Pancreas (tissue), 10 donors: ENCODE measurements at regions not wholly inside any gene's neighbourhood (a gene's known extent, or its start where the extent isn't known, plus 50 kb on each side); places are given as distances from the start of the nearest gene placed in this dataset.

ENCODE experiments used
- ATAC-seq, 4 donors: fragments of 200-7000 bp; cut with Tn5 transposase; one replicate each; pipeline versions ENCODE4 v1.8.0 to v1.9.1; 2020; ENCODE audit warnings: mild to moderate bottlenecking in 4 of 4, moderate library complexity in 4 of 4
- DNase-seq, 6 donors: peaks; one replicate each; pipeline ENCODE4 v3.0.0-alpha.2; 2020
- FAIRE-seq: peaks from 2 replicates; lab custom pipeline; 2012; peaks lifted over from hg19 to GRCh38; lab: Jason Lieb, UNC
- H3K27ac ChIP-seq, 4 donors: fragments of 200-600 bp; sonication (generic); 1 replicate in 3 of 4; 2 replicates in 1 of 4; pipeline versions ENCODE4 v1.5.0 to v1.8.0; 2020
- H3K27me3 ChIP-seq, 4 donors: fragments of 200-600 bp; one replicate each; pipeline ENCODE4 v1.8.0; 2021
- H3K36me3 ChIP-seq, 3 donors: fragments of 200-600 bp; sonication (generic) in 1 of 3; one replicate each; pipeline versions ENCODE4 v1.5.0 to v1.8.0; 2020 to 2021
- H3K4me1 ChIP-seq, 3 donors: fragments of 200-600 bp; one replicate each; pipeline ENCODE4 v1.8.0; 2021
- H3K4me3 ChIP-seq, 4 donors: fragments of 200-600 bp; sonication (generic) in 2 of 4; one replicate each; pipeline versions ENCODE4 v1.5.0 to v1.8.0; 2020 to 2021
- H3K9me3 ChIP-seq, 4 donors: fragments of 200-600 bp; one replicate each; pipeline ENCODE4 v1.8.0; 2021
- CTCF ChIP-seq, 4 donors: fragments of 200-600 bp; sonication (generic) in 3 of 4; IDR thresholded peaks; one replicate each; pipeline versions ENCODE4 v1.5.0 to v1.8.0; 2021; ENCODE audit warnings: antibody characterized with exemption in 4 of 4
- WGBS, 2 donors: extraction: QIAGEN DNeasy Blood & Tissue Kit; methylation state at CpG; one replicate each; pipeline ENCODE4 v1.1.7; 2013; 5-methylcytosine and 5-hydroxymethylcytosine counted together
- intact Hi-C, 3 donors: fragments of 100-400 bp; cut with DNase I; formaldehyde crosslinking; loops; one replicate each; pipeline versions ENCODE4 v1.11.1 to v1.14.2; 2022
- donor health status: healthy with polysubstance abuse.
- donor health status: DM: no; HTN: no; CAD: no; lungs with moderate emphysema.
- donor health status: DM: no; HTN: no; CAD: no.
- donor health status: control.
- donor health status: control.
- donor health status: Bipolar disorder and iron deficiency.
- donor health status: DM: yes; HTN: yes; CAD: no.
- donor health status: DM: no; HTN: no; CAD: no.
- donor health status: DM: no; HTN: no; CAD: no.
- donor health status: DM: yes; HTN: yes; CAD: no.

- 35% methylated on average over 2 of the region's 2 CpGs for WGBS, 2 donors
- H3K27me3 ChIP-seq = no peaks in the 10 kb centered on the region
- ATAC-seq = no peak
- no peak overlapping the region for H3K4me3 ChIP-seq
- no peaks in the 10 kb centered on the region for H3K4me1 ChIP-seq
- H3K36me3 ChIP-seq = no peaks in the 10 kb centered on the region
- no peak for TF ChIP-seq CTCF (IDR thresholded peaks at IDR 0.05)
- DNase-seq = no peak
- intact Hi-C loops = no loop called here
- H3K27ac ChIP-seq = no peak overlapping the region
- no peak for FAIRE-seq
- no peaks in the 10 kb centered on the region for H3K9me3 ChIP-seq
These were observed 1001.3 kb upstream of the ADGRL2 start for GRCh38 chr1:80799457-80799856.

GRCh38 chr1:80779275-80779674, 1021.5 kb upstream of the ADGRL2 start:
- H3K9me3 ChIP-seq = no peaks in the 10 kb centered on the region
- H3K27ac ChIP-seq = no peak overlapping the region
- FAIRE-seq (no peak), DNase-seq (peak in 1 of 6 donors; percentile 20), ATAC-seq (no peak)
- H3K4me3 ChIP-seq = no peak overlapping the region
- intact Hi-C loops = no loop called here
- H3K27me3 ChIP-seq = no peaks in the 10 kb centered on the region
- no peak for TF ChIP-seq CTCF (IDR thresholded peaks at IDR 0.05)
- WGBS, 2 donors = 75 to 84% methylated on average over 2 of the region's 2 CpGs
- H3K4me1 ChIP-seq = no peaks in the 10 kb centered on the region
- H3K36me3 ChIP-seq = no peaks in the 10 kb centered on the region

GRCh38 chr1:80778094-80778840, 1022.5 kb upstream of the ADGRL2 start:
- no peaks in the 10 kb centered on the region for H3K27me3 ChIP-seq
- FAIRE-seq (no peak), DNase-seq (peak in 1 of 6 donors; percentile 22), ATAC-seq (no peak)
- no peak overlapping the region for H3K27ac ChIP-seq
- H3K9me3 ChIP-seq = no peaks in the 10 kb centered on the region
- no peaks in the 10 kb centered on the region for H3K36me3 ChIP-seq
- no peaks in the 10 kb centered on the region for H3K4me1 ChIP-seq
- WGBS, 2 donors = 78 to 86% methylated on average over 12 of the region's 12 CpGs
- H3K4me3 ChIP-seq = no peak overlapping the region
- intact Hi-C loops = no loop called here
- no peak for TF ChIP-seq CTCF (IDR thresholded peaks at IDR 0.05)

GRCh38 chr1:80776266-80776665, 1024.5 kb upstream of the ADGRL2 start:
- intact Hi-C loops = no loop called here
- Histone ChIP-seq H3K27ac (no peak overlapping the region), H3K9me3 (no peaks in the 10 kb centered on the region), H3K4me1 (no peaks in the 10 kb centered on the region), H3K4me3 (no peak overlapping the region), H3K36me3 (no peaks in the 10 kb centered on the region), H3K27me3 (no peaks in the 10 kb centered on the region)
- DNase-seq (no peak), FAIRE-seq (no peak), ATAC-seq (no peak)
- WGBS, 2 donors = 10 to 14% methylated on average over 2 of the region's 2 CpGs
- TF ChIP-seq CTCF (IDR thresholded peaks at IDR 0.05) = no peak

GRCh38 chr1:80769208-80769750, 1031.5 kb upstream of the ADGRL2 start:
- H3K27ac ChIP-seq = no peak overlapping the region
- FAIRE-seq = no peak
- ATAC-seq = no peak

More at GRCh38 chr1:80769208-80769750, 1031.5 kb upstream of the ADGRL2 start:
- H3K27me3 ChIP-seq = peaks cover 0 to 3% (median 0%) of the 10 kb centered on the region in 4 donors
- no peaks in the 10 kb centered on the region for H3K36me3 ChIP-seq
- no peaks in the 10 kb centered on the region for H3K4me1 ChIP-seq
- no peak for TF ChIP-seq CTCF (IDR thresholded peaks at IDR 0.05)
- WGBS, 2 donors = 49 to 60% methylated on average over 3 of the region's 3 CpGs
- intact Hi-C loops = no loop called here
- H3K9me3 ChIP-seq = no peaks in the 10 kb centered on the region
- H3K4me3 ChIP-seq = no peak overlapping the region
- no peak for DNase-seq
